Endothelial cell of umbilical vein (primary cell): ENCODE measurements at regions not wholly inside any gene's neighbourhood (a gene's known extent, or its start where the extent isn't known, plus 50 kb on each side); places are given as distances from the start of the nearest gene placed in this dataset.

Experiments used
- BruUV-seq: library from RNA; stranded (reverse); fragments of 400-500 nt; replicated peaks from 2 replicates; lab custom pipeline; 2021; lab: Mats Ljungman, UMichigan
- CTCF ChIA-PET: fragments of 300-600, 350-600 bp; sonication (Branson Sonifier 250); formaldehyde crosslinking; loops from one replicate; lab custom pipeline; 2021; ENCODE audit warnings: antibody characterized with exemption, inconsistent platforms; lab: Charles Lee
- POLR2A ChIA-PET: fragments of 300-600, 350-600 bp; sonication (Branson Sonifier 250); formaldehyde crosslinking; loops from one replicate; lab custom pipeline; 2021; ENCODE audit warnings: antibody characterized with exemption, inconsistent platforms; lab: Charles Lee
- DNase-seq: peaks from one replicate; pipeline ENCODE4 v3.0.0-alpha.2; 2011; ENCODE audit warnings: low read depth, low spot score
- FAIRE-seq: peaks from 2 replicates; lab custom pipeline; 2011; peaks lifted over from hg19 to GRCh38; lab: Jason Lieb, UNC
- H2AFZ ChIP-seq: 2 replicates; pipeline ENCODE4 v1.6.0; 2012; ENCODE audit warnings: low read depth, low read length, control low read depth, inconsistent platforms
- H3K27ac ChIP-seq: 2 replicates; pipeline ENCODE4 v1.5.1; 2011; ENCODE audit warnings: low read depth, mild to moderate bottlenecking, control low read depth, low read length, moderate library complexity; ENCODE audit not compliant: insufficient read depth
- H3K27me3 ChIP-seq, 2 experiments: 2 replicates each; pipeline versions ENCODE4 v1.6.0 to v1.6.1; 2011; ENCODE audit warnings: low read length in 2 of 2, mixed read lengths in 1 of 2; ENCODE audit not compliant: control insufficient read depth in 2 of 2, insufficient read depth in 2 of 2
- H3K36me3 ChIP-seq, 2 experiments: 2 replicates in 1 of 2; 3 replicates in 1 of 2; pipeline ENCODE4 v1.5.1; 2011; ENCODE audit warnings: low read length in 2 of 2, mild to moderate bottlenecking in 1 of 2, moderate library complexity in 1 of 2; ENCODE audit not compliant: control insufficient read depth in 2 of 2, insufficient read depth in 2 of 2; ENCODE audit errors: extremely low read depth in 1 of 2
- H3K4me1 ChIP-seq: 3 replicates; pipeline ENCODE4 v1.5.1; 2011; ENCODE audit warnings: mild to moderate bottlenecking, low read length; ENCODE audit not compliant: control insufficient read depth, insufficient read depth; ENCODE audit errors: extremely low read depth
- H3K4me2 ChIP-seq: 2 replicates; pipeline ENCODE4 v1.6.1; 2011; ENCODE audit warnings: low read length, control low read depth, mixed read lengths; ENCODE audit not compliant: insufficient read depth
- H3K4me3 ChIP-seq, 3 experiments: fragments of 200-600 bp in 1 of 3; sonication (generic), shearing (Covaris generic) in 1 of 3; replicated peaks in 1 of 3; 2 replicates each; pipeline ENCODE4 v1.5.1; 2011 to 2016; ENCODE audit warnings: control low read depth in 3 of 3, low read length in 3 of 3, mild to moderate bottlenecking in 2 of 3, inconsistent platforms in 1 of 3, low read depth in 1 of 3, moderate library complexity in 1 of 3; ENCODE audit not compliant: insufficient read depth in 1 of 3
- H3K79me2 ChIP-seq: 2 replicates; pipeline ENCODE4 v1.6.0; 2012; ENCODE audit warnings: low read length, inconsistent platforms; ENCODE audit not compliant: control insufficient read depth, insufficient read depth
- H3K9ac ChIP-seq: replicated peaks from 2 replicates; pipeline ENCODE3; 2011; ENCODE audit warnings: low read length, control low read depth; ENCODE audit not compliant: insufficient read depth; ENCODE audit errors: extremely low read depth
- H3K9me1 ChIP-seq: replicated peaks from 3 replicates; pipeline ENCODE4 v1.6.0; 2011; ENCODE audit warnings: mild to moderate bottlenecking, low read length; ENCODE audit not compliant: control insufficient read depth, insufficient read depth; ENCODE audit errors: extremely low read depth
- H3K9me3 ChIP-seq: replicated peaks from 2 replicates; pipeline ENCODE4 v1.5.1; 2012; ENCODE audit warnings: low read length, inconsistent platforms; ENCODE audit not compliant: control insufficient read depth, insufficient read depth
- H4K20me1 ChIP-seq: replicated peaks from 2 replicates; pipeline ENCODE3; 2011; ENCODE audit warnings: mild to moderate bottlenecking, low read length; ENCODE audit not compliant: control insufficient read depth, insufficient read depth; ENCODE audit errors: extremely low read depth
- CTCF ChIP-seq, 2 donors: IDR thresholded peaks; 1 replicate in 1 of 2; 2 replicates in 1 of 2; pipeline ENCODE4 v1.5.1; 2011; ENCODE audit warnings: low read length in 2 of 2, mild to moderate bottlenecking in 2 of 2, moderate library complexity in 2 of 2, control low read depth in 1 of 2, inconsistent platforms in 1 of 2, low read depth in 1 of 2; ENCODE audit not compliant: insufficient read depth in 1 of 2; ENCODE audit errors: extremely low read depth in 1 of 2
- EZH2 ChIP-seq: IDR thresholded peaks from 2 replicates; pipeline ENCODE4 v1.6.1; 2012; ENCODE audit warnings: borderline replicate concordance, low read depth, mild to moderate bottlenecking, moderate library complexity, low read length, inconsistent platforms; ENCODE audit not compliant: severe bottlenecking
- FOS ChIP-seq: IDR thresholded peaks from 2 replicates; pipeline ENCODE4 v1.6.1; 2011; ENCODE audit warnings: mild to moderate bottlenecking, low read length, moderate library complexity, borderline replicate concordance; ENCODE audit not compliant: insufficient read depth
- GATA2 ChIP-seq: IDR thresholded peaks from 2 replicates; pipeline ENCODE4 v1.7.0; 2011; ENCODE audit warnings: low read depth, mild to moderate bottlenecking, moderate library complexity, mixed read lengths, low read length; ENCODE audit not compliant: insufficient read length, insufficient read depth
- JUN ChIP-seq: IDR thresholded peaks from 2 replicates; pipeline ENCODE4 v1.6.1; 2011; ENCODE audit warnings: borderline replicate concordance, low read depth; ENCODE audit not compliant: insufficient read length, insufficient read depth
- MAX ChIP-seq: IDR thresholded peaks from 2 replicates; pipeline ENCODE4 v1.6.1; 2011; ENCODE audit not compliant: insufficient read depth, insufficient read length
- MYC ChIP-seq: IDR thresholded peaks from one replicate; pipeline ENCODE4 v1.6.1; 2011; ENCODE audit warnings: mild to moderate bottlenecking, low read depth, low read length
- POLR2A ChIP-seq: IDR thresholded peaks from 2 replicates; pipeline ENCODE4 v1.6.1; 2012; ENCODE audit warnings: low read depth, mild to moderate bottlenecking, control low read depth, low read length
- POLR2AphosphoS5 ChIP-seq: IDR thresholded peaks from 2 replicates; pipeline ENCODE4 v1.6.1; 2012; ENCODE audit warnings: low read depth, mild to moderate bottlenecking, control low read depth, low read length, moderate library complexity; ENCODE audit not compliant: insufficient read depth
- dilution Hi-C: fragments of 300-500 bp; cut with MboI; formaldehyde crosslinking; loops from one replicate; pipeline ENCODE4 v1.15.0; 2019; ENCODE audit warnings: low sequenced_read_pairs; ENCODE audit not compliant: extremely low pct_ligation_motif_present
- intact Hi-C: fragments of 100-400 bp; cut with micrococcal nuclease; formaldehyde crosslinking; loops from one replicate; pipeline ENCODE4 v1.10.0; 2022

- BruUV-seq = no TSS peak
- dilution Hi-C loops (no loop called here), intact Hi-C loops (loop anchor here (10.0 kb wide), 1 partner anchor 295 kb away; no protein-coding TSS in a partner anchor)
- Histone ChIP-seq H3K9me1 (no peaks in the 10 kb centered on the region), H4K20me1 (no peaks in the 10 kb centered on the region), H3K4me2 (no peak overlapping the region), H3K27me3 (no peaks in the 10 kb centered on the region), H2AFZ (no peak overlapping the region), H3K4me1 (peaks cover 12% of the 10 kb centered on the region), H3K9me3 (no peaks in the 10 kb centered on the region), H3K27ac (no peak overlapping the region), H3K36me3 (no peaks in the 10 kb centered on the region), H3K79me2 (no peaks in the 10 kb centered on the region), H3K4me3 (no peak overlapping the region), H3K9ac (no peak overlapping the region)
- TF ChIP-seq CTCF (IDR thresholded peaks at IDR 0.05; ENCODE audit: extremely low read depth in 1 of 2, insufficient read depth in 1 of 2, low read depth in 1 of 2, low read length in 2 of 2) (no peak), POLR2AphosphoS5 (no peak), FOS (no peak), MAX (no peak), JUN (no peak), EZH2 (no peak), POLR2A (no peak), MYC (no peak), GATA2 (no peak)
- DNase-seq (no peak), FAIRE-seq (no peak)
- ChIA-PET POLR2A (no interaction called here), CTCF (interaction anchor here (1.4 kb wide), 1 partner anchor 11 kb away, joined by 4 read pairs; no protein-coding TSS in a partner anchor)
Observed at GRCh38 chr4:123259676-123260646, 136.6 kb upstream of the SPRY1 start.
